GM19043 (cell line): ENCODE measurements at regions not wholly inside any gene's neighbourhood (a gene's known extent, or its start where the extent isn't known, plus 50 kb on each side); places are given as distances from the start of the nearest gene placed in this dataset.

Source experiments
- ATAC-seq: cut with Tn5 transposase; IDR thresholded peaks from one replicate; pipeline ENCODE4 v1.9.1; 2021; ENCODE audit warnings: low read depth; ENCODE audit not compliant: unreplicated experiment

- ATAC-seq = no peak
Measured at GRCh38 chr17:73722165-73722564, 77.9 kb upstream of the SDK2 start.

- ATAC-seq = no peak
Measured at GRCh38 chr17:73723317-73723716, 79.1 kb upstream of the SDK2 start.

- ATAC-seq = no peak
Measured at GRCh38 chr17:73724341-73724740, 80.1 kb upstream of the SDK2 start.

- ATAC-seq = no peak
Measured at GRCh38 chr17:73724990-73725389, 80.7 kb upstream of the SDK2 start.

GRCh38 chr17:73725794-73726515 is 81.7 kb upstream of the SDK2 start:
- ATAC-seq = no peak

- ATAC-seq = no peak
Measured at GRCh38 chr17:73727941-73728340, 83.7 kb upstream of the SDK2 start.

GRCh38 chr17:73729101-73729500 is 84.9 kb upstream of the SDK2 start:
- no peak for ATAC-seq

GRCh38 chr17:73731733-73732132 is 87.5 kb upstream of the SDK2 start:
- ATAC-seq = no peak

GRCh38 chr17:73733517-73733916 is 89.3 kb upstream of the SDK2 start:
- no peak for ATAC-seq

- ATAC-seq = no peak
Measured at GRCh38 chr17:73735245-73735644, 91.0 kb upstream of the SDK2 start.

GRCh38 chr17:73738751-73739575 is 94.7 kb upstream of the SDK2 start:
- ATAC-seq = no peak

GRCh38 chr17:73740370-73740769 is 96.1 kb upstream of the SDK2 start:
- no peak for ATAC-seq

GRCh38 chr17:73742948-73743381 is 98.7 kb upstream of the SDK2 start:
- ATAC-seq = no peak

GRCh38 chr17:73743518-73744201 is 99.4 kb upstream of the SDK2 start:
- no peak for ATAC-seq

- no peak for ATAC-seq
Measured at GRCh38 chr17:73744411-73744810, 100.2 kb upstream of the SDK2 start.

GRCh38 chr17:73746314-73747073 is 102.2 kb upstream of the SDK2 start:
- no peak for ATAC-seq

- no peak for ATAC-seq
Measured at GRCh38 chr17:73747221-73748002, 103.2 kb upstream of the SDK2 start.

GRCh38 chr17:73748508-73748907 is 104.3 kb upstream of the SDK2 start:
- no peak for ATAC-seq

GRCh38 chr17:73749337-73749823 is 105.1 kb upstream of the SDK2 start:
- ATAC-seq = no peak
